SK-N-SH (cell line): ENCODE measurements at regions not wholly inside any gene's neighbourhood (a gene's known extent, or its start where the extent isn't known, plus 50 kb on each side); places are given as distances from the start of the nearest gene placed in this dataset.

Experiments
- CTCF ChIA-PET: fragments of 300-600, 350-600 bp; formaldehyde crosslinking; extraction: SDS; loops from one replicate; lab custom pipeline; 2021; lab: Yijun Ruan, JAX
- POLR2A ChIA-PET: fragments of 350-600 bp; sonication (Branson Sonifier 250); formaldehyde crosslinking; extraction: SDS; loops from one replicate; lab custom pipeline; 2020; ENCODE audit warnings: antibody characterized with exemption, inconsistent platforms; lab: Yijun Ruan, JAX
- DNase-seq: peaks from one replicate; pipeline ENCODE4 v3.0.0; 2012
- H2AFZ ChIP-seq: fragments of 200-600 bp; sonication (generic); 2 replicates; pipeline ENCODE4 v1.8.1; 2016; ENCODE audit warnings: antibody characterized with exemption, mild to moderate bottlenecking, low read depth
- H3F3A ChIP-seq: fragments of 200-600 bp; sonication (generic); replicated peaks from 2 replicates; pipeline ENCODE3; 2016; ENCODE audit warnings: antibody characterized with exemption, mild to moderate bottlenecking; ENCODE audit not compliant: insufficient read depth
- H3K27ac ChIP-seq, 2 experiments: fragments of 200-500 bp in 1 of 2; fragments of 200-600 bp in 1 of 2; sonication (Bioruptor generic) in 1 of 2; sonication (generic), shearing (Covaris generic) in 1 of 2; 2 replicates each; pipeline versions ENCODE4 v1.5.1 to v1.6.1; 2014 to 2016; ENCODE audit warnings: low read depth in 2 of 2, inconsistent platforms in 1 of 2, low read length in 1 of 2, mild to moderate bottlenecking in 1 of 2, mixed read lengths in 1 of 2
- H3K27me3 ChIP-seq: fragments of 200-600 bp; sonication (generic), shearing (Covaris generic); 2 replicates; pipeline ENCODE4 v1.6.1; 2016; ENCODE audit warnings: mixed run types; ENCODE audit not compliant: insufficient read depth
- H3K36me3 ChIP-seq, 2 experiments: fragments of 200-500 bp in 1 of 2; fragments of 200-600 bp in 1 of 2; sonication (Bioruptor generic) in 1 of 2; sonication (generic) in 1 of 2; replicated peaks in 1 of 2; 2 replicates each; pipeline versions ENCODE3 to v1.5.1; 2014 to 2016; ENCODE audit warnings: low read length in 1 of 2, mild to moderate bottlenecking in 1 of 2; ENCODE audit not compliant: insufficient read depth in 2 of 2, control insufficient read depth in 1 of 2
- H3K4me1 ChIP-seq, 2 experiments: fragments of 200-500 bp in 1 of 2; fragments of 200-600 bp in 1 of 2; sonication (Bioruptor generic) in 1 of 2; sonication (generic), shearing (Covaris generic) in 1 of 2; 2 replicates each; pipeline versions ENCODE4 v1.5.1 to v1.6.1; 2014 to 2016; ENCODE audit warnings: low read depth in 1 of 2, low read length in 1 of 2, mixed run types in 1 of 2; ENCODE audit not compliant: insufficient read depth in 2 of 2, control insufficient read depth in 1 of 2
- H3K4me2 ChIP-seq: fragments of 200-600 bp; sonication (generic), shearing (Covaris generic); 2 replicates; pipeline ENCODE4 v1.6.1; 2017; ENCODE audit warnings: mixed run types
- H3K4me3 ChIP-seq, 2 experiments: fragments of 200-500 bp in 1 of 2; fragments of 200-600 bp in 1 of 2; sonication (Bioruptor generic) in 1 of 2; sonication (generic), shearing (Covaris generic) in 1 of 2; 2 replicates each; pipeline versions ENCODE4 v1.5.1 to v1.8.1; 2014 to 2016; ENCODE audit warnings: low read depth in 2 of 2, inconsistent platforms in 1 of 2, low read length in 1 of 2, mild to moderate bottlenecking in 1 of 2, mixed read lengths in 1 of 2, moderate library complexity in 1 of 2
- H3K79me2 ChIP-seq: fragments of 200-600 bp; sonication (generic); 2 replicates; pipeline ENCODE4 v1.8.1; 2017; ENCODE audit warnings: mild to moderate bottlenecking; ENCODE audit not compliant: insufficient read depth
- H3K9ac ChIP-seq: fragments of 200-600 bp; sonication (generic); 2 replicates; pipeline ENCODE4 v1.6.1; 2017; ENCODE audit warnings: mixed run types
- H3K9me2 ChIP-seq: fragments of 200-600 bp; sonication (generic); 2 replicates; pipeline ENCODE4 v1.6.1; 2017; ENCODE audit warnings: mixed run types
- H3K9me3 ChIP-seq: fragments of 200-600 bp; sonication (generic); 2 replicates; pipeline ENCODE4 v1.6.1; 2017; ENCODE audit warnings: mixed run types, mild to moderate bottlenecking, moderate library complexity
- H4K20me1 ChIP-seq: fragments of 200-600 bp; sonication (generic); 2 replicates; pipeline ENCODE4 v1.6.1; 2017; ENCODE audit warnings: mild to moderate bottlenecking, mixed run types; ENCODE audit not compliant: insufficient read depth
- ELF1 ChIP-seq: IDR thresholded peaks from 2 replicates; pipeline ENCODE4 v1.4.0; 2012
- EP300 ChIP-seq, 2 experiments: IDR thresholded peaks; 2 replicates each; pipeline versions ENCODE4 v1.4.0 to v1.6.1; 2012; ENCODE audit warnings: borderline replicate concordance in 1 of 2, low read depth in 1 of 2, low read length in 1 of 2
- EZH2phosphoT487 ChIP-seq: fragments of 200-600 bp; sonication (generic); IDR thresholded peaks from 2 replicates; pipeline ENCODE4 v1.6.1; 2017; ENCODE audit warnings: low read depth, mixed run types, mild to moderate bottlenecking, antibody characterized with exemption, moderate library complexity, borderline replicate concordance
- FOSL2 ChIP-seq: IDR thresholded peaks from 2 replicates; pipeline ENCODE4 v1.4.0; 2012; ENCODE audit warnings: low read depth, mild to moderate bottlenecking, moderate library complexity, borderline replicate concordance
- GABPA ChIP-seq: IDR thresholded peaks from 2 replicates; pipeline ENCODE4 v1.4.0; 2012; ENCODE audit warnings: low read depth, mild to moderate bottlenecking
- GATA2 ChIP-seq: sonication (generic); formaldehyde crosslinking; IDR thresholded peaks from 2 replicates; pipeline ENCODE4 v1.5.0; 2020; ENCODE audit warnings: mild to moderate bottlenecking, missing genetic modification reagents
- MAX ChIP-seq: IDR thresholded peaks from 2 replicates; pipeline ENCODE4 v1.4.0; 2012; ENCODE audit warnings: low read depth
- MEF2A ChIP-seq: IDR thresholded peaks from 2 replicates; pipeline ENCODE4 v1.4.0; 2012; ENCODE audit warnings: low read depth, borderline replicate concordance
- NFIC ChIP-seq: IDR thresholded peaks from 2 replicates; pipeline ENCODE4 v1.4.0; 2012; ENCODE audit warnings: borderline replicate concordance
- POLR2AphosphoS5 ChIP-seq: IDR thresholded peaks from 2 replicates; pipeline ENCODE4 v1.6.1; 2012; ENCODE audit warnings: low read depth, low read length
- RAD21 ChIP-seq: IDR thresholded peaks from 2 replicates; pipeline ENCODE4 v1.6.1; 2012; ENCODE audit warnings: mild to moderate bottlenecking, low read length
- RCOR1 ChIP-seq: fragments of 150-350 bp; IDR thresholded peaks from 2 replicates; pipeline ENCODE4 v1.6.1; 2017; ENCODE audit warnings: antibody characterized with exemption, low read length
- REST ChIP-seq: IDR thresholded peaks from 2 replicates; pipeline ENCODE4 v1.6.1; 2012; ENCODE audit warnings: mild to moderate bottlenecking, low read depth, low read length, moderate library complexity
- SIN3A ChIP-seq: IDR thresholded peaks from 2 replicates; pipeline ENCODE4 v1.6.1; 2012; ENCODE audit warnings: low read depth, mild to moderate bottlenecking, low read length, moderate library complexity, borderline replicate concordance
- TAF1 ChIP-seq: IDR thresholded peaks from 2 replicates; pipeline ENCODE4 v1.6.1; 2012; ENCODE audit warnings: low read depth, mild to moderate bottlenecking, low read length, moderate library complexity, borderline replicate concordance
- TEAD4 ChIP-seq: IDR thresholded peaks from 2 replicates; pipeline ENCODE4 v1.4.0; 2012; ENCODE audit warnings: mild to moderate bottlenecking, borderline replicate concordance; ENCODE audit not compliant: insufficient read depth
- USF2 ChIP-seq: fragments of 150-350 bp; IDR thresholded peaks from 2 replicates; pipeline ENCODE4 v1.6.1; 2017; ENCODE audit warnings: antibody characterized with exemption, low read length, low read depth, borderline replicate concordance
- WGBS: methylation state at CpG from one replicate; pipeline ENCODE4 v1.1.6; 2017; ENCODE audit warnings: low lambda C conversion rate; 5-methylcytosine and 5-hydroxymethylcytosine counted together
- TF ChIP-seq, protein P1 (sequence below): IDR thresholded peaks from 2 replicates; pipeline ENCODE4; 2012
- TF ChIP-seq, protein P2 (sequence below): IDR thresholded peaks from 2 replicates; pipeline ENCODE4 v1.4.0; 2012; ENCODE audit warnings: low read depth, borderline replicate concordance
- TF ChIP-seq, protein P3 (sequence below): fragments of 200-600 bp; sonication (generic); IDR thresholded peaks from 2 replicates; pipeline ENCODE4 v1.6.1; 2017; ENCODE audit warnings: antibody characterized with exemption, mild to moderate bottlenecking, moderate library complexity

DNA sequence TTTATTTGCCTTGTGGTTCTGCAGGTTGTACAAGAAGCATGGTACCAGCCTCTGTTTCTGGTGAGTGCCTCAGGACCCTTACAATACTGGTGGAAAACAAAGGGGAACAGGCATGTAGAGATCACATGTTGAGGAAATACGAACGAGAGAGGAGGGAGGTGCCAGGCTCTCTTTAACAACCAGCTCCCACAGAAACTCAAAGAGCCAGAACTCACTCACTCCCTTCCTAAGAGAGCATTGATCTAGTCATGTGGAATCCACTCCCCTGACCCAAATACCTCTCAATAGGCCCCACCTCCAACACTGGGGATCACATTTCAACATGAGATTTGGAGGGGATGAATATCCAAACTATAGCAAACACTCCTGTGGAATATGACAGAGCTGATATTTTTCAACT is 938.0 kb downstream of the GALC start:
- 20% methylated on average over 2 of the region's 2 CpGs for WGBS
- H2AFZ ChIP-seq, result no peak overlapping the region

More for the DNA sequence above, 938.0 kb downstream of the GALC start:
- CTCF ChIA-PET, result interaction anchor here (1.1 kb wide), 1 partner anchor 17 kb away, joined by 3 read pairs; no protein-coding TSS in a partner anchor
- Histone ChIP-seq H3K9ac (no peak overlapping the region), H3K36me3 (no peaks in the 10 kb centered on the region), H3K9me2 (no peaks in the 10 kb centered on the region), H3K27me3 (no peaks in the 10 kb centered on the region), H4K20me1 (no peaks in the 10 kb centered on the region), H3K4me3 (no peak overlapping the region), H3K4me1 (no peaks in the 10 kb centered on the region), H3F3A (no peaks in the 10 kb centered on the region), H3K9me3 (no peaks in the 10 kb centered on the region), H3K4me2 (no peak overlapping the region), H3K27ac (no peak overlapping the region), H3K79me2 (no peaks in the 10 kb centered on the region)
- no peak for DNase-seq
- TF ChIP-seq USF2, result no peak
- no peak for TF ChIP-seq MAX
- TF ChIP-seq TEAD4, result no peak
- no peak for TF ChIP-seq ELF1
- TF ChIP-seq, protein P1, sequence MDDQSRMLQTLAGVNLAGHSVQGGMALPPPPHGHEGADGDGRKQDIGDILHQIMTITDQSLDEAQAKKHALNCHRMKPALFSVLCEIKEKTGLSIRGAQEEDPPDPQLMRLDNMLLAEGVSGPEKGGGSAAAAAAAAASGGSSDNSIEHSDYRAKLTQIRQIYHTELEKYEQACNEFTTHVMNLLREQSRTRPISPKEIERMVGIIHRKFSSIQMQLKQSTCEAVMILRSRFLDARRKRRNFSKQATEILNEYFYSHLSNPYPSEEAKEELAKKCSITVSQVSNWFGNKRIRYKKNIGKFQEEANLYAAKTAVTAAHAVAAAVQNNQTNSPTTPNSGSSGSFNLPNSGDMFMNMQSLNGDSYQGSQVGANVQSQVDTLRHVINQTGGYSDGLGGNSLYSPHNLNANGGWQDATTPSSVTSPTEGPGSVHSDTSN, result no peak
- no peak for TF ChIP-seq EP300 (IDR thresholded peaks at IDR 0.05; ENCODE audit: borderline replicate concordance in 1 of 2, low read depth in 1 of 2, low read length in 1 of 2)
- no peak for TF ChIP-seq NFIC
- TF ChIP-seq MEF2A, result no peak
- TF ChIP-seq, protein P2, sequence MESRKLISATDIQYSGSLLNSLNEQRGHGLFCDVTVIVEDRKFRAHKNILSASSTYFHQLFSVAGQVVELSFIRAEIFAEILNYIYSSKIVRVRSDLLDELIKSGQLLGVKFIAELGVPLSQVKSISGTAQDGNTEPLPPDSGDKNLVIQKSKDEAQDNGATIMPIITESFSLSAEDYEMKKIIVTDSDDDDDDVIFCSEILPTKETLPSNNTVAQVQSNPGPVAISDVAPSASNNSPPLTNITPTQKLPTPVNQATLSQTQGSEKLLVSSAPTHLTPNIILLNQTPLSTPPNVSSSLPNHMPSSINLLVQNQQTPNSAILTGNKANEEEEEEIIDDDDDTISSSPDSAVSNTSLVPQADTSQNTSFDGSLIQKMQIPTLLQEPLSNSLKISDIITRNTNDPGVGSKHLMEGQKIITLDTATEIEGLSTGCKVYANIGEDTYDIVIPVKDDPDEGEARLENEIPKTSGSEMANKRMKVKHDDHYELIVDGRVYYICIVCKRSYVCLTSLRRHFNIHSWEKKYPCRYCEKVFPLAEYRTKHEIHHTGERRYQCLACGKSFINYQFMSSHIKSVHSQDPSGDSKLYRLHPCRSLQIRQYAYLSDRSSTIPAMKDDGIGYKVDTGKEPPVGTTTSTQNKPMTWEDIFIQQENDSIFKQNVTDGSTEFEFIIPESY, result no peak
- no peak for TF ChIP-seq FOSL2
- no peak for TF ChIP-seq RAD21
- no peak for TF ChIP-seq RCOR1
- TF ChIP-seq GATA2 (CRISPR knock-in tag), result no peak
- TF ChIP-seq EZH2phosphoT487, result no peak
- no peak for TF ChIP-seq REST
- TF ChIP-seq POLR2AphosphoS5, result no peak
- TF ChIP-seq, protein P3, sequence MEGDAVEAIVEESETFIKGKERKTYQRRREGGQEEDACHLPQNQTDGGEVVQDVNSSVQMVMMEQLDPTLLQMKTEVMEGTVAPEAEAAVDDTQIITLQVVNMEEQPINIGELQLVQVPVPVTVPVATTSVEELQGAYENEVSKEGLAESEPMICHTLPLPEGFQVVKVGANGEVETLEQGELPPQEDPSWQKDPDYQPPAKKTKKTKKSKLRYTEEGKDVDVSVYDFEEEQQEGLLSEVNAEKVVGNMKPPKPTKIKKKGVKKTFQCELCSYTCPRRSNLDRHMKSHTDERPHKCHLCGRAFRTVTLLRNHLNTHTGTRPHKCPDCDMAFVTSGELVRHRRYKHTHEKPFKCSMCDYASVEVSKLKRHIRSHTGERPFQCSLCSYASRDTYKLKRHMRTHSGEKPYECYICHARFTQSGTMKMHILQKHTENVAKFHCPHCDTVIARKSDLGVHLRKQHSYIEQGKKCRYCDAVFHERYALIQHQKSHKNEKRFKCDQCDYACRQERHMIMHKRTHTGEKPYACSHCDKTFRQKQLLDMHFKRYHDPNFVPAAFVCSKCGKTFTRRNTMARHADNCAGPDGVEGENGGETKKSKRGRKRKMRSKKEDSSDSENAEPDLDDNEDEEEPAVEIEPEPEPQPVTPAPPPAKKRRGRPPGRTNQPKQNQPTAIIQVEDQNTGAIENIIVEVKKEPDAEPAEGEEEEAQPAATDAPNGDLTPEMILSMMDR, result no peak
- TF ChIP-seq GABPA, result no peak
- TF ChIP-seq TAF1, result no peak
- TF ChIP-seq SIN3A, result no peak
- POLR2A ChIA-PET, result no interaction called here
